ENCODE measurements at regions not wholly inside any gene's neighbourhood (a gene's known extent, or its start where the extent isn't known, plus 50 kb on each side); places are given as distances from the start of the nearest gene placed in this dataset.

- DNase-seq (no peak), ATAC-seq (ENCODE audit: poor library complexity) (no peak)
- Mint-ChIP-seq H3K27ac (no peak overlapping the region), H3K4me3 (no peak overlapping the region), H3K27me3 (no peaks in the 10 kb centered on the region), H3K36me3 (ENCODE audit: low read depth) (no peaks in the 10 kb centered on the region), H3K9me3 (peaks cover 11% of the 10 kb centered on the region), H3K4me1 (ENCODE audit: low read depth) (no peaks in the 10 kb centered on the region)
- H3K27me3 ChIP-seq (ENCODE audit: control insufficient read depth in 1 of 2, insufficient read depth in 2 of 2, low read length in 2 of 2) = no peaks in the 10 kb centered on the region
- ChIA-PET CTCF (no interaction called here), POLR2A (no interaction called here)
- H3K36me3 ChIP-seq (ENCODE audit: insufficient read depth, low read length) = no peaks in the 10 kb centered on the region
- no peak overlapping the region for H3K27ac ChIP-seq (ENCODE audit: low read depth in 1 of 2, low read length in 2 of 2)
- intact Hi-C loops (cut with DNase I, micrococcal nuclease) = no loop called here
- no peak for TF ChIP-seq CTCF (IDR thresholded peaks at IDR 0.05)
- H3K9me3 ChIP-seq (ENCODE audit: control insufficient read depth in 1 of 2, insufficient read depth in 1 of 2, low read length in 2 of 2) = peaks cover 0 to 13% of the 10 kb centered on the region in 2 experiments
- no peaks in the 10 kb centered on the region for H3K4me1 ChIP-seq (ENCODE audit: insufficient read depth, low read length)
- no peak overlapping the region for H3K4me3 ChIP-seq (ENCODE audit: low read length)
These were observed 1229.7 kb upstream of the CRIM1 start for GRCh38 chr2:35125871-35126270.

GRCh38 chr2:35125278-35125677, 1230.3 kb upstream of the CRIM1 start:
- Histone ChIP-seq H3K4me3 (ENCODE audit: low read length) (no peak overlapping the region), H3K36me3 (ENCODE audit: insufficient read depth, low read length) (no peaks in the 10 kb centered on the region), H3K9me3 (ENCODE audit: control insufficient read depth in 1 of 2, insufficient read depth in 1 of 2, low read length in 2 of 2) (peaks cover 0 to 13% of the 10 kb centered on the region in 2 experiments), H3K27me3 (ENCODE audit: control insufficient read depth in 1 of 2, insufficient read depth in 2 of 2, low read length in 2 of 2) (no peaks in the 10 kb centered on the region), H3K4me1 (ENCODE audit: insufficient read depth, low read length) (no peaks in the 10 kb centered on the region), H3K27ac (ENCODE audit: low read depth in 1 of 2, low read length in 2 of 2) (no peak overlapping the region)
- CTCF ChIA-PET = no interaction called here
- H3K36me3 Mint-ChIP-seq (ENCODE audit: low read depth) = no peaks in the 10 kb centered on the region
- POLR2A ChIA-PET = no interaction called here
- no peaks in the 10 kb centered on the region for H3K27me3 Mint-ChIP-seq
- intact Hi-C loops (cut with DNase I, micrococcal nuclease) = no loop called here
- H3K9me3 Mint-ChIP-seq = peaks cover 9% of the 10 kb centered on the region
- TF ChIP-seq CTCF (IDR thresholded peaks at IDR 0.05) = no peak
- H3K27ac Mint-ChIP-seq = no peak overlapping the region
- no peak for ATAC-seq (ENCODE audit: poor library complexity)
- no peak overlapping the region for H3K4me3 Mint-ChIP-seq
- DNase-seq = no peak
- no peaks in the 10 kb centered on the region for H3K4me1 Mint-ChIP-seq (ENCODE audit: low read depth)

GRCh38 chr2:35116151-35116550, 1239.4 kb upstream of the CRIM1 start:
- ATAC-seq (ENCODE audit: poor library complexity) = no peak
- H3K4me1 Mint-ChIP-seq (ENCODE audit: low read depth) = no peaks in the 10 kb centered on the region
- no peaks in the 10 kb centered on the region for H3K36me3 Mint-ChIP-seq (ENCODE audit: low read depth)
- POLR2A ChIA-PET = no interaction called here
- Histone ChIP-seq H3K4me1 (ENCODE audit: insufficient read depth, low read length) (no peaks in the 10 kb centered on the region), H3K4me3 (ENCODE audit: low read length) (no peak overlapping the region), H3K27ac (ENCODE audit: low read depth in 1 of 2, low read length in 2 of 2) (no peak overlapping the region), H3K27me3 (ENCODE audit: control insufficient read depth in 1 of 2, insufficient read depth in 2 of 2, low read length in 2 of 2) (no peaks in the 10 kb centered on the region), H3K9me3 (ENCODE audit: control insufficient read depth in 1 of 2, insufficient read depth in 1 of 2, low read length in 2 of 2) (no peaks in the 10 kb centered on the region), H3K36me3 (ENCODE audit: insufficient read depth, low read length) (no peaks in the 10 kb centered on the region)
- no peaks in the 10 kb centered on the region for H3K27me3 Mint-ChIP-seq
- DNase-seq = no peak
- CTCF ChIA-PET = no interaction called here
- no peak overlapping the region for H3K27ac Mint-ChIP-seq
- H3K9me3 Mint-ChIP-seq = peaks cover 7% of the 10 kb centered on the region
- intact Hi-C loops (cut with DNase I, micrococcal nuclease) = no loop called here
- no peak overlapping the region for H3K4me3 Mint-ChIP-seq
- TF ChIP-seq CTCF (IDR thresholded peaks at IDR 0.05) = no peak

Measured in CD4-positive, alpha-beta T cell (primary cell).